ENCODE measurements at regions not wholly inside any gene's neighbourhood (a gene's known extent, or its start where the extent isn't known, plus 50 kb on each side); places are given as distances from the start of the nearest gene placed in this dataset.

GRCh38 chr15:62773369-62774165 is 269.0 kb upstream of the TPM1 start:
- no peaks in the 10 kb centered on the region for H3K9me3 Mint-ChIP-seq (ENCODE audit: low read depth)
- peaks cover 5% of the 10 kb centered on the region for H3K4me1 Mint-ChIP-seq (ENCODE audit: low read depth)
- H3K27ac Mint-ChIP-seq (ENCODE audit: unreplicated experiment) = no peak overlapping the region
- DNase-seq (ENCODE audit: low spot score) = no peak
- peaks cover 6% of the 10 kb centered on the region for H3K36me3 Mint-ChIP-seq (ENCODE audit: low read depth)
- no peak for TF ChIP-seq CTCF (IDR thresholded peaks at IDR 0.05)
- H3K4me3 Mint-ChIP-seq (ENCODE audit: unreplicated experiment) = no peak overlapping the region
- no peaks in the 10 kb centered on the region for H3K27me3 Mint-ChIP-seq (ENCODE audit: low read depth)

GRCh38 chr15:62775932-62776331 is 266.6 kb upstream of the TPM1 start:
- peaks cover 6% of the 10 kb centered on the region for H3K36me3 Mint-ChIP-seq (ENCODE audit: low read depth)
- no peak overlapping the region for H3K4me3 Mint-ChIP-seq (ENCODE audit: unreplicated experiment)
- no peak overlapping the region for H3K27ac Mint-ChIP-seq (ENCODE audit: unreplicated experiment)
- no peak for DNase-seq (ENCODE audit: low spot score)
- H3K4me1 Mint-ChIP-seq (ENCODE audit: low read depth) = peaks cover 17% of the 10 kb centered on the region
- no peaks in the 10 kb centered on the region for H3K9me3 Mint-ChIP-seq (ENCODE audit: low read depth)
- TF ChIP-seq CTCF (IDR thresholded peaks at IDR 0.05) = no peak
- no peaks in the 10 kb centered on the region for H3K27me3 Mint-ChIP-seq (ENCODE audit: low read depth)

GRCh38 chr15:62777671-62778070 is 264.9 kb upstream of the TPM1 start:
- Mint-ChIP-seq H3K4me1 (ENCODE audit: low read depth) (peaks cover 34% of the 10 kb centered on the region), H3K9me3 (ENCODE audit: low read depth) (no peaks in the 10 kb centered on the region), H3K27ac (ENCODE audit: unreplicated experiment) (no peak overlapping the region)

GRCh38 chr15:62779036-62779770 is 263.3 kb upstream of the TPM1 start:
- no peaks in the 10 kb centered on the region for H3K27me3 Mint-ChIP-seq (ENCODE audit: low read depth)
- no peak for DNase-seq (ENCODE audit: low spot score)
- no peak for TF ChIP-seq CTCF (IDR thresholded peaks at IDR 0.05)
- H3K4me3 Mint-ChIP-seq (ENCODE audit: unreplicated experiment) = no peak overlapping the region
- peaks cover 50% of the 10 kb centered on the region for H3K4me1 Mint-ChIP-seq (ENCODE audit: low read depth)
- no peak overlapping the region for H3K27ac Mint-ChIP-seq (ENCODE audit: unreplicated experiment)
- H3K36me3 Mint-ChIP-seq (ENCODE audit: low read depth) = peaks cover 4% of the 10 kb centered on the region
- no peaks in the 10 kb centered on the region for H3K9me3 Mint-ChIP-seq (ENCODE audit: low read depth)

More at GRCh38 chr15:62777671-62778070, 264.9 kb upstream of the TPM1 start:
- H3K36me3 Mint-ChIP-seq (ENCODE audit: low read depth) = peaks cover 6% of the 10 kb centered on the region
- no peak for DNase-seq (ENCODE audit: low spot score)
- H3K27me3 Mint-ChIP-seq (ENCODE audit: low read depth) = no peaks in the 10 kb centered on the region
- no peak overlapping the region for H3K4me3 Mint-ChIP-seq (ENCODE audit: unreplicated experiment)
- no peak for TF ChIP-seq CTCF (IDR thresholded peaks at IDR 0.05)

- TF ChIP-seq CTCF (IDR thresholded peaks at IDR 0.05) = no peak
- H3K4me3 Mint-ChIP-seq (ENCODE audit: unreplicated experiment) = no peak overlapping the region
- H3K36me3 Mint-ChIP-seq (ENCODE audit: low read depth) = peaks cover 2% of the 10 kb centered on the region
- H3K9me3 Mint-ChIP-seq (ENCODE audit: low read depth) = no peaks in the 10 kb centered on the region
- peaks cover 55% of the 10 kb centered on the region for H3K4me1 Mint-ChIP-seq (ENCODE audit: low read depth)
- H3K27me3 Mint-ChIP-seq (ENCODE audit: low read depth) = no peaks in the 10 kb centered on the region
- DNase-seq (ENCODE audit: low spot score) = no peak
- H3K27ac Mint-ChIP-seq (ENCODE audit: unreplicated experiment) = no peak overlapping the region
Observed at GRCh38 chr15:62779899-62780298, 262.6 kb upstream of the TPM1 start.

Measured in chondrocyte (in vitro differentiated cells).